Stomach (tissue), 8 donors: ENCODE measurements at regions not wholly inside any gene's neighbourhood (a gene's known extent, or its start where the extent isn't known, plus 50 kb on each side); places are given as distances from the start of the nearest gene placed in this dataset.
"Not testable (repeated sequence)": the region's sequence is repeated elsewhere in the genome, so short reads cannot be mapped to it uniquely, and the experiment has no call there.

Experiments used
- DNase-seq, 2 donors: peaks; one replicate each; pipeline versions ENCODE4 v3.0.0 to v3.0.0-alpha.2; 2013 to 2019
- H3K27ac ChIP-seq, 5 donors: fragments of 200-600 bp in 4 of 5; sonication (generic) in 4 of 5; one replicate each; pipeline ENCODE4 v1.5.1; 2013 to 2019; ENCODE audit warnings: mild to moderate bottlenecking in 1 of 5, moderate library complexity in 1 of 5
- H3K27me3 ChIP-seq, 3 donors: fragments of 200-600 bp; sonication (generic); one replicate each; pipeline ENCODE4 v1.5.1; 2017 to 2019; ENCODE audit warnings: mixed run types in 1 of 3
- H3K36me3 ChIP-seq, 4 donors: fragments of 200-600 bp; sonication (generic); 1 replicate in 3 of 4; 2 replicates in 1 of 4; pipeline ENCODE4 v1.5.1; 2016 to 2019
- H3K4me1 ChIP-seq, 4 donors: fragments of 200-600 bp; sonication (generic); one replicate each; pipeline ENCODE4 v1.5.1; 2016 to 2019
- H3K4me3 ChIP-seq, 4 donors: fragments of 200-600 bp; sonication (generic) in 3 of 4; one replicate each; pipeline ENCODE4 v1.5.1; 2016 to 2019; ENCODE audit warnings: mild to moderate bottlenecking in 1 of 4
- H3K9me3 ChIP-seq, 4 donors: fragments of 200-600 bp; sonication (generic); one replicate each; pipeline ENCODE4 v1.5.1; 2016 to 2019
- CTCF ChIP-seq, 7 experiments: fragments of 450-650 bp in 4 of 7; fragments of 200-600 bp in 3 of 7; sonication (generic) in 3 of 7; IDR thresholded peaks; one replicate each; pipeline ENCODE4 v1.5.1; 2016 to 2019; ENCODE audit warnings: antibody characterized with exemption in 7 of 7, control low read depth in 2 of 7, mild to moderate bottlenecking in 1 of 7
- EP300 ChIP-seq: sonication (generic); formaldehyde crosslinking; IDR thresholded peaks from one replicate; pipeline ENCODE4 v1.6.1; 2017; ENCODE audit warnings: antibody characterized with exemption
- POLR2A ChIP-seq, 4 donors: fragments of 450-650 bp; IDR thresholded peaks; one replicate each; pipeline ENCODE4 v1.6.1; 2016; ENCODE audit warnings: antibody characterized with exemption in 4 of 4, control low read depth in 2 of 4, mild to moderate bottlenecking in 1 of 4, moderate library complexity in 1 of 4
- POLR2AphosphoS5 ChIP-seq, 3 donors: sonication (generic); formaldehyde crosslinking; IDR thresholded peaks; one replicate each; pipeline ENCODE4 v1.6.1; 2016; ENCODE audit warnings: antibody characterized with exemption in 3 of 3
- WGBS, 5 donors: extraction: QIAGEN DNeasy Blood & Tissue Kit in 3 of 5; methylation state at CpG; one replicate each; pipeline versions ENCODE4 v1.1.5 to v1.1.7; 2013 to 2018; 5-methylcytosine and 5-hydroxymethylcytosine counted together
- intact Hi-C: fragments of 100-400 bp; cut with DNase I; formaldehyde crosslinking; loops from one replicate; pipeline ENCODE4 v1.15.1; 2023; ENCODE audit warnings: low total_unique reads
- donor health status: healthy with polysubstance abuse.
- donor health status: Bipolar disorder and iron deficiency.
- donor health status: healthy.

DNA sequence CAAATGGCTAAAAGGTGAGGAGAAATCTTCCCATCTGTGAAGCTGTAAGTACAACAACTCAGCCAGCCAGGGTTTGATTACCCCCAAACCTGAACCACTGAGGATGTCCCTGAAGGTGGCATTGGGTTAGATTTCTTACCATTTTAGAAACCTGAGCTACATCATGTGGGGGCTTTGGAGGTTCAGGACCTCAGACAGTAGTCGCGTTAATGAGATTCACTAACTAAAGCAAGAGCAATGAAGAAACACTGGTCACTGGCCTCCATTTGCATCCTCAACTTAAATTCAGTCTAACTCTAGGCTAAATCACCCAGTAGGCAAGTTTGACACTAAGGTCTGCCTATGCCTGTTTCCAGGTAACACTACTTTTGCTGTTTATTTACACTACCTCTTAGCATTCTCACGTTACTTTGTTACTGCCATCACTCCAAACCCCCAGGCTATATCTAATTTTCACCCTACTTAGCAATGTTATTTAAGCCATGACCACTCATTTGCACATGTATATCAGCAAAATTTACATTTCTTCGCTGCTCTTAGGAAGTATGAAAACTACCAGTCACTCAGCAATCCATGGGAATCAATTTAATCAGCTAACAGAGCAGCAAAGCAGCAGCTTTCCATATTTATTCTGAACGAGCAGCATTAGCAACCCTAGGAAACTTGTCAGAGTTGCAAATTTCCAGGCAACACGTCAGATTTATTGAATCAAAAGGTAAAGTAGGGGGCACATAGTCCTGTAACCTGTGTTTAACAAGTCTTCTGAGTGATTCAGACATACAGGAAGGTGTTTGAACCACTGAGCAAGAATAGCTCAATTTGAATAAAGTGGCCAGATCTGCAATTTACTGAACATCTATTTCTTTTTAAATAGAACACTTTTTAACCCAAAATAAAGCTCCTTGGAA is 788.4 kb upstream of the SORCS1 start:
- WGBS, 5 donors = 37 to 49% (median 43%) methylated on average over 6 of the region's 6 CpGs
- Histone ChIP-seq H3K27ac (no peak overlapping the region), H3K9me3 (peaks cover 0 to 9% (median 3%) of the 10 kb centered on the region in 4 donors), H3K4me3 (no peak overlapping the region), H3K36me3 (no peaks in the 10 kb centered on the region), H3K27me3 (no peaks in the 10 kb centered on the region), H3K4me1 (peaks cover 0 to 12% (median 8%) of the 10 kb centered on the region in 4 donors)
- TF ChIP-seq EP300 = no peak
- TF ChIP-seq POLR2AphosphoS5 (IDR thresholded peaks at IDR 0.05) = no peak
- no peak for TF ChIP-seq POLR2A (IDR thresholded peaks at IDR 0.05)
- TF ChIP-seq CTCF (IDR thresholded peaks at IDR 0.05) = no peak
- DNase-seq = peak in 1 of 2 donors; percentile 5
- intact Hi-C loops = no loop called here

- H3K4me3 ChIP-seq, intact Hi-C loops, DNase-seq, H3K27ac ChIP-seq, H3K36me3 ChIP-seq, H3K27me3 ChIP-seq, H3K9me3 ChIP-seq: not testable (repeated sequence)
- 94 to 97% (median 95%) methylated on average over 12 to 33 of the region's 33 CpGs for WGBS, 5 donors
- peaks cover 0 to 12% (median 8%) of the 10 kb centered on the region in 4 donors for H3K4me1 ChIP-seq
These were observed 786.0 kb upstream of the SORCS1 start for GRCh38 chr10:107950411-107951062.

DNA sequence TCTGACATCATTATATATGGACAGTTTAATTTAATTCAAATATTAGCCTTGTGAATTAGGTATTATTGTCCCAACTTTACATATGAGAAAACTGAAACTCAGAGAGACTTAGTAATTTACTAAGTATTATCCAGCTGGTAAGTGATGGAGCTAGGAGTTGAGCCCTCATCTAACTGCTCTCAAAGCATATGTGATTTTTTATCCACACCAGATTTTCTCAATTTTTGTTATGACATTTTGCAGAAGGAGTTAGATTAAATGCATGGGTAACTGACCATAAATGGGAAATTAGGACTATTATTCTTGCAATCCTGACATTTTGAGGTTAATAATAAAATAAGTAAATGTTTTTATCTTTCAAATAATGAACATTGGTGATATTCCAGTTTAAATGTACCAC is 778.3 kb upstream of the SORCS1 start:
- no peaks in the 10 kb centered on the region for H3K27me3 ChIP-seq
- intact Hi-C loops = no loop called here
- TF ChIP-seq POLR2A (IDR thresholded peaks at IDR 0.05) = no peak
- TF ChIP-seq POLR2AphosphoS5 (IDR thresholded peaks at IDR 0.05) = no peak
- no peak for TF ChIP-seq EP300
- no peak for TF ChIP-seq CTCF (IDR thresholded peaks at IDR 0.05)

GRCh38 chr10:107933076-107933475 is 768.6 kb upstream of the SORCS1 start:
- Histone ChIP-seq H3K4me3 (no peak overlapping the region), H3K27me3 (no peaks in the 10 kb centered on the region), H3K36me3 (no peaks in the 10 kb centered on the region), H3K4me1 (no peaks in the 10 kb centered on the region), H3K27ac (no peak overlapping the region), H3K9me3 (no peaks in the 10 kb centered on the region)
- 87 to 96% (median 93%) methylated on average over 2 of the region's 2 CpGs for WGBS, 5 donors
- intact Hi-C loops = no loop called here
- TF ChIP-seq POLR2A (IDR thresholded peaks at IDR 0.05) = no peak
- TF ChIP-seq CTCF (IDR thresholded peaks at IDR 0.05) = no peak
- no peak for TF ChIP-seq POLR2AphosphoS5 (IDR thresholded peaks at IDR 0.05)
- no peak for TF ChIP-seq EP300
- no peak for DNase-seq

More for the DNA sequence above, 778.3 kb upstream of the SORCS1 start:
- DNase-seq = no peak
- H3K9me3 ChIP-seq = no peaks in the 10 kb centered on the region
- no peaks in the 10 kb centered on the region for H3K4me1 ChIP-seq
- no peak overlapping the region for H3K4me3 ChIP-seq
- H3K36me3 ChIP-seq = no peaks in the 10 kb centered on the region
- H3K27ac ChIP-seq = no peak overlapping the region

DNA sequence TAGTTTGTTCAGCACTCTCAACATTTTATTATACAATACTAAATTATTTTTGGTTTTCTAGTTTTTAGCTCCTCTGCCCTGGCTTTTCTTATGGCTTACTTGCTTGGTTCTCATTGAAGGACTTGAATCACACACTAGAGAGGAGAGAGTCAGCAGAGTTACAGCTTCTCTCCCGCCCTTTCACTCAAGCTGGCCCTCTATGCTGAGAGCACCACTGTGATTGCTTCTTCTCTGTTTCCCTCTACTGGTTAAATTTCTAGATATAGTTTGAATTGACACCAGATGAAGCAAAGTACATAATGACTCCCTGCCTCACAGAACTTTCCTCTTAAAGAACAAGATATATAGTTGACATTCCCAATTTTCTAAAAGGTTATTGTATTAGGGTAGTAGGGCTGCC is 767.3 kb upstream of the SORCS1 start:
- Histone ChIP-seq H3K27me3 (no peaks in the 10 kb centered on the region), H3K9me3 (no peaks in the 10 kb centered on the region), H3K4me1 (no peaks in the 10 kb centered on the region), H3K27ac (no peak overlapping the region), H3K36me3 (no peaks in the 10 kb centered on the region), H3K4me3 (no peak overlapping the region)
- no peak for DNase-seq
- no peak for TF ChIP-seq POLR2A (IDR thresholded peaks at IDR 0.05)
- TF ChIP-seq POLR2AphosphoS5 (IDR thresholded peaks at IDR 0.05) = no peak
- TF ChIP-seq EP300 = no peak
- no peak for TF ChIP-seq CTCF (IDR thresholded peaks at IDR 0.05)
- 73 to 88% (median 82%) methylated on average over 1 of the region's 1 CpG for WGBS, 5 donors
- intact Hi-C loops = no loop called here
